ENCODE measurements at regions not wholly inside any gene's neighbourhood (a gene's known extent, or its start where the extent isn't known, plus 50 kb on each side); places are given as distances from the start of the nearest gene placed in this dataset.

GRCh38 chr20:60540591-60540990 lies 582.4 kb downstream of the CDH26 start:
- no peak for TF ChIP-seq CTCF (IDR thresholded peaks at IDR 0.05)
- no peak for TF ChIP-seq EZH2 (IDR thresholded peaks at IDR 0.05)
- TF ChIP-seq EZH2phosphoT487 (IDR thresholded peaks at IDR 0.05) = no peak
